HEK293T (cell line): ENCODE measurements at regions not wholly inside any gene's neighbourhood (a gene's known extent, or its start where the extent isn't known, plus 50 kb on each side); places are given as distances from the start of the nearest gene placed in this dataset.

ENCODE experiments used
- ELF4 ChIP-seq: fragments of 450-650 bp; IDR thresholded peaks from 2 replicates; pipeline ENCODE4 v1.6.1; 2017; ENCODE audit warnings: antibody characterized with exemption
- FOXA1 ChIP-seq: fragments of 450-650 bp; IDR thresholded peaks from 2 replicates; pipeline ENCODE4 v1.6.1; 2016; ENCODE audit warnings: mild to moderate bottlenecking
- FOXM1 ChIP-seq: fragments of 450-650 bp; IDR thresholded peaks from 2 replicates; pipeline ENCODE4 v1.6.1; 2017; ENCODE audit warnings: mild to moderate bottlenecking, borderline replicate concordance
- LEF1 ChIP-seq: fragments of 450-650 bp; IDR thresholded peaks from 2 replicates; pipeline ENCODE4 v1.6.1; 2017; ENCODE audit warnings: mild to moderate bottlenecking, borderline replicate concordance
- SUZ12 ChIP-seq: fragments of 450-650 bp; IDR thresholded peaks from 2 replicates; pipeline ENCODE4 v1.6.1; 2016; ENCODE audit warnings: mild to moderate bottlenecking

DNA sequence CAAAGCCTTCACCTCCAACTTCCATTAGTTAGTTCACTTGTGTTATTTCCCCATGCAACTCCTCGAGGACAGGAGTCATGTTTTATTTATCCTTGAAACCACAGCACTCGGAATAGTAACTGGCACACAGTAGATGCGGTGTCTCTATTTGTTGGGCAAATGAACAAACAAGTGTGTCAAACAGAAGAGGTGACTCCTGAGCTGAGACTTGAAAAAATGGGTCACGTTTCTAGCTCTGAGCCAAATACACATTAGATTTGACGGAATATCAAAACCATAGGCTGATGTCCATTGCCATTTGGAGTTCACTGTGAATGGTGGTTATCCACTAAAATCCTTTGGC lies 68.9 kb downstream of the C11orf91 start:
- TF ChIP-seq ELF4, result no peak
- no peak for TF ChIP-seq LEF1
- TF ChIP-seq FOXM1, result no peak
- no peak for TF ChIP-seq FOXA1
- no peak for TF ChIP-seq SUZ12
